Stimulated activated CD4-positive, alpha-beta T cell treated with anti-CD3 and anti-CD28 coated beads, Interleukin-2, amount 100 ng/mL, for 4 hours (primary cell): ENCODE measurements at regions not wholly inside any gene's neighbourhood (a gene's known extent, or its start where the extent isn't known, plus 50 kb on each side); places are given as distances from the start of the nearest gene placed in this dataset.

Experiments
- DNase-seq: peaks from one replicate; pipeline ENCODE4 v3.0.0-alpha.2; 2020; ENCODE audit warnings: low read depth

- no peak for DNase-seq
These were observed 186.4 kb downstream of the KIF20B start for GRCh38 chr10:89887830-89888229.

GRCh38 chr10:89888321-89889070 is 187.1 kb downstream of the KIF20B start:
- DNase-seq: no peak

GRCh38 chr10:89889606-89890005 is 188.2 kb downstream of the KIF20B start:
- no peak for DNase-seq

GRCh38 chr10:89891006-89891535 is 189.7 kb downstream of the KIF20B start:
- DNase-seq: no peak

GRCh38 chr10:89894051-89894450 is 192.7 kb downstream of the KIF20B start:
- no peak for DNase-seq

- no peak for DNase-seq
These were observed 199.2 kb downstream of the KIF20B start for GRCh38 chr10:89900554-89900953.

- DNase-seq: no peak
These were observed 200.5 kb downstream of the KIF20B start for GRCh38 chr10:89901895-89902294.

GRCh38 chr10:89904755-89905154 is 203.4 kb downstream of the KIF20B start:
- no peak for DNase-seq

- DNase-seq: no peak
These were observed 208.4 kb downstream of the KIF20B start for GRCh38 chr10:89909752-89910151.

GRCh38 chr10:89915021-89915420 is 213.6 kb downstream of the KIF20B start:
- DNase-seq: no peak

- no peak for DNase-seq
These were observed 214.6 kb downstream of the KIF20B start for GRCh38 chr10:89915968-89916367.

GRCh38 chr10:89916468-89917215 is 215.3 kb downstream of the KIF20B start:
- DNase-seq: no peak

GRCh38 chr10:89921403-89921802 is 220.0 kb downstream of the KIF20B start:
- no peak for DNase-seq

GRCh38 chr10:89923661-89924060 is 222.3 kb downstream of the KIF20B start:
- no peak for DNase-seq

- no peak for DNase-seq
These were observed 222.9 kb downstream of the KIF20B start for GRCh38 chr10:89924261-89924660.

GRCh38 chr10:89926736-89927135 is 225.3 kb downstream of the KIF20B start:
- DNase-seq: no peak

GRCh38 chr10:89929282-89930026 is 228.1 kb downstream of the KIF20B start:
- DNase-seq: no peak

- no peak for DNase-seq
These were observed 236.1 kb downstream of the KIF20B start for GRCh38 chr10:89937494-89937893.

GRCh38 chr10:89940076-89940475 is 238.7 kb downstream of the KIF20B start:
- no peak for DNase-seq

- no peak for DNase-seq
These were observed 240.8 kb downstream of the KIF20B start for GRCh38 chr10:89942217-89942616.

GRCh38 chr10:89944138-89944537 is 242.7 kb downstream of the KIF20B start:
- no peak for DNase-seq

GRCh38 chr10:89946106-89946505 is 244.7 kb downstream of the KIF20B start:
- DNase-seq: no peak

- DNase-seq: no peak
These were observed 248.1 kb downstream of the KIF20B start for GRCh38 chr10:89949496-89949895.
